ENCODE measurements at regions not wholly inside any gene's neighbourhood (a gene's known extent, or its start where the extent isn't known, plus 50 kb on each side); places are given as distances from the start of the nearest gene placed in this dataset.

- no peak for DNase-seq (ENCODE audit: low read depth)
Measured at GRCh38 chr5:24376616-24377015, 268.2 kb downstream of the CDH10 start.

GRCh38 chr5:24381861-24382489 is 262.8 kb downstream of the CDH10 start:
- no peak for DNase-seq (ENCODE audit: low read depth)

GRCh38 chr5:24385070-24385469 is 259.7 kb downstream of the CDH10 start:
- DNase-seq (ENCODE audit: low read depth) = no peak

GRCh38 chr5:24385617-24386016 is 259.2 kb downstream of the CDH10 start:
- no peak for DNase-seq (ENCODE audit: low read depth)

- no peak for DNase-seq (ENCODE audit: low read depth)
Measured at GRCh38 chr5:24388448-24388847, 256.3 kb downstream of the CDH10 start.

- no peak for DNase-seq (ENCODE audit: low read depth)
Measured at GRCh38 chr5:24389968-24390367, 254.8 kb downstream of the CDH10 start.

GRCh38 chr5:24391816-24392215 is 253.0 kb downstream of the CDH10 start:
- no peak for DNase-seq (ENCODE audit: low read depth)

GRCh38 chr5:24397601-24398000 is 247.2 kb downstream of the CDH10 start:
- DNase-seq (ENCODE audit: low read depth) = no peak

- peak; percentile 41 for DNase-seq (ENCODE audit: low read depth)
Measured at GRCh38 chr5:24401773-24402172, 243.0 kb downstream of the CDH10 start.

GRCh38 chr5:24407466-24407865 is 237.3 kb downstream of the CDH10 start:
- DNase-seq (ENCODE audit: low read depth) = no peak

GRCh38 chr5:24428345-24428744 is 216.4 kb downstream of the CDH10 start:
- DNase-seq (ENCODE audit: low read depth) = no peak

- no peak for DNase-seq (ENCODE audit: low read depth)
Measured at GRCh38 chr5:24433555-24433954, 211.2 kb downstream of the CDH10 start.
